Stimulated activated CD4-positive, alpha-beta T cell treated with anti-CD3 and anti-CD28 coated beads, Interleukin-12 subunit alpha, Interleukin-12 subunit beta, amount 100 ng/mL, for 24 hours (primary cell): ENCODE measurements at regions not wholly inside any gene's neighbourhood (a gene's known extent, or its start where the extent isn't known, plus 50 kb on each side); places are given as distances from the start of the nearest gene placed in this dataset.

Source experiments
- DNase-seq, 2 experiments: peaks; one replicate each; pipeline ENCODE4 v3.0.0-alpha.2; 2020; ENCODE audit warnings: low read depth in 2 of 2

DNA sequence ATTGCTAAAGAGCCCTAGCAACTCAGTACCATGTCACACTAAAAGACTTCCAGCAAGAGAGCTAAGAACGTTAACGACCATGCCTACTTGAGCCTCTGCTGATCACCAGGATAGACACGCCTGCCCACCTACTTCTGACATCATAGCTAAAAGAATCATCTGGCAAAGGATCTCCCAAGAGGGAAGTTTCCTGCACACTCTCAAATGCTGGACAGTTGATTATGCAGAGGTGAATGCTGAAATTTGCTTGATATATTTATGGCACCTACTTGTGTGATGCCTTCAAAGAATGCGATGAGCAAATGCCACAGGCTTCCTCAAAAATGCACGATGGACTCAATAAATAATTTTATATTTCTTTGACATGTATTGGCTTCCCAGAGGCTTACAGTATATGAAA, 113.6 kb downstream of the GALC start:
- DNase-seq = no peak

DNA sequence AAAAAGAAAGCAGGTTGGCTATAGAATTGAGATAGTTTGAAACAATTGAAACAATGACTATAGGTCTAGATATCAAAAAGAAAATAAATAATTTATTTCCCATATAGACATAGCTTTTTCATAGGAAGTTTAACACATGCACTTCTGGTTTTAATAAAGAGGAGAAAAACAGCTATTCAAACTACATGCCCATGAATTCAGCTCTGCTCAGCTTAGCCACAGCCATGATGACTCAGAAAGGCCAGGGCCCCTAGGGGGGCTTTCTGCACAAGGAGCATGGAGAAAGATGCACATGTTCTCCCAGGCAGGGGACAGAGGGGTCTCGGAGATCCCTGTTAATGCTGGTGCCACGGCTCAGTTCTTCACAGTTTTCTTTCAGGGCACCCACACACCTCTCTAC, 114.0 kb downstream of the GALC start:
- no peak for DNase-seq

DNA sequence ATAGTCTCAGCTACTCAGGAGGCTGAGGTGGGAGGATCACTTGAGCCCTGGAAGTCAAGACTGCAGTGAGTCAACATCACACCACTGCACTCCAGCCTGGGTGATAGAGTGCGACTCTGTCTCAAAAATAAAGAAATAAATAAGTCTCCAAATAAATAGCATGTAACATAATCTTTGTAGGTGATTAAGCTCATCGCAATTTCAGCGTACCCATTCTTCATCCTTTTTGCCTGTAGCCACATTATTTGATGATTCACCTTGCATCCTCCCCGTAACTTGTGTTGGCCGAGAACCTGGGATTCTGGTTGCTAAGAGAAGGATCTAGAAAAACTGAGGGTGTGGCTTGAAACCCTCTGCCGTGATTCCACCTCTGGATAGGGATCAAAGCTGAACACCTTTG, 115.1 kb downstream of the GALC start:
- DNase-seq = no peak

DNA sequence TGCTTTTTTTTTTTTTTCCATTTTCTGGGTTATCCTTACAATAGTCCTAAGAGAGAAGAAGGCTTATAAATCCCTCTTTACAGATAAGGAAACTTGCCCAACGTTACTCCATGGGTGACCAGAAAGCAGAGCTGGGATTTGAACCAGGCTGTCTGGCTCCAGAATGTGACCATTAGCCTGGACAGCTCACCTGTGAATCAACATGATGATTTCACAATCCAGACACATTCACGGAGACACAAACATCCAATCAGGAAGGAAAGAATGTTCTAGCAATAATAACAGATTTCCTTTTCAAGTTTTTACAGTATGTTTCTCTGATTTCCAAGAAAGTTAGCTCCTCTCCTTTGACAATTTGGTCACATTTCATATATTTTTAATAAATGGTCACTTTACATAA, 118.3 kb downstream of the GALC start:
- no peak for DNase-seq

DNA sequence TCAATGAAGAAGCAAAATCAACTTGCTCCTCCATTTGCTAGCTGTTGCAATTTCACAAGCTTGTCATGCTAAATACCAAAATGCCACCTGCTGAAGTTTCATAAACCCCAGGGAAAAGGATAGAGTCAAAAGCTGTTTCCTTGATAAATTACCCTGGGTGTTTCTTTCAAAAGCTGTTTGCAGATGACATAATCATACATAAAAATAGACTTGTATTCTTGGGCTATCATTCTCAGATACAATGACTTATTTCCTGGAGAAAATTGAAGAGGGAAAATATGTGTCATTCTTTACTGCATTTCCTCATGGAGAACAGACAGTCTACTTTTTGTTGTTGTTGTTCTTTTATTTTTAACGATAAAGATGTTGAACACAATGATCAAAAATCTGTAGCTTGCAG, 119.2 kb downstream of the GALC start:
- no peak for DNase-seq

DNA sequence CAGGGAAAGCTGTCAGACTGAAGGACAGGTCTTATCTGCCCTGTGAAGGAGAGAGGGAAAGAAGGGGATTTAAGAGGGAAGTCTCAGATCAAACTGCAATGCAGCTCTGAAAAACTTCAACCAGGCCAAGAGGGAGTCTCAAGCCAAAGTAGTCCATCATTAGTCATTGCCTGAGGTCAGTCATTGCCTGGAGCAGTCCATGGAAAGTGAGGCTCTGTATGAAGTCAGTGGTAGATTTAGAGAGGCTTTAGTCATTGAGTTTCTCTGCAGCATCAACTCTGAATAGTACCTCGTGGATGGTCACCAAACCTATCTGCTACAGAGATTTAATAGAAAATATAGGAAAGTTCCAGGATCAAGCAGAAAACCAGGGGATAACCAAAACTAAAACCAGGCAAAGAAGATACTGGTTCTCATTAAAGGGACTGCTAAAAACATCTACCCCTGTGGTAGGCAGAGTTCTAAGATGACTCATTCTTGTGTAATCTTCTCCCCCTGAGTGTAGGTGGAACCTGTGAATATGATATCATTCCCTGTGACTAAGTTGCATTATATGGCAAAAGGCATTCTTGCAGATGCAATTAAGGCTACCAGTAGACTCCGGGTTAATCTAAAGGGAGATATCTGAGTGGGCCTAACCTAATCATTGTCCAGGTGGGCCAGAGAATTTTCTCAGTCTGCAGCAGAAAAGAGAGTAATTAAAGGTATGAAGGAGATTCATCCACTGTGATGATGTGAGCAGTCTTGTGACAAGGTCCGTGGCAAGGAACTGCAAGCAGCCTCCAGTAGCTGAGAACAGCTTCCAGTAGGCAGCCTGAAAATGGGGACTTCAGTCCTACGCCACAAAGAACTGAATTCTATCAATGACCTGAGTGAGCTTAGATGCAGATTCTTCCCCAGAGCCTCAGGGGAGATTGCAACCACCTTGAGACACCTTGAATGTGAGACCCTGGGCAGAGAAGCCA, 123.1 kb downstream of the GALC start:
- DNase-seq = no peak

DNA sequence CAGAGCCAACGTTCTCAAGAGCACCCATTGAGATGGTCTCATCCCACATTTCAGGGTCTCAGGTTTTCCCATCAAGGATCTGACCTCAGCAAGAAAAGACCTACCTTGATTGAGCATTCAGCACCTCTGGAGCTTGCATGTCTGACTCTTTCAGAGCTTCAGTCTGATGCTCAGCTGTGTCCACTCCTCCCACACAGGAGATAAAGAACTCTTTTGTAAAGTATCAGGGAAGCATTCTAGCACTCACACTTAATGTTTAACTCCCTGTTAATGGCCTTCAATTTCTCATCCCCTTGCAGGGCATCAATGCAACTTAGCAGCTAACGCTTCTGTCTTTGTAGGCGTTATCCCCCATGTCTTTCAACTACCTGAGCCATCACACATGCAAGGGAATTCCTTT, 124.1 kb downstream of the GALC start:
- DNase-seq = no peak

DNA sequence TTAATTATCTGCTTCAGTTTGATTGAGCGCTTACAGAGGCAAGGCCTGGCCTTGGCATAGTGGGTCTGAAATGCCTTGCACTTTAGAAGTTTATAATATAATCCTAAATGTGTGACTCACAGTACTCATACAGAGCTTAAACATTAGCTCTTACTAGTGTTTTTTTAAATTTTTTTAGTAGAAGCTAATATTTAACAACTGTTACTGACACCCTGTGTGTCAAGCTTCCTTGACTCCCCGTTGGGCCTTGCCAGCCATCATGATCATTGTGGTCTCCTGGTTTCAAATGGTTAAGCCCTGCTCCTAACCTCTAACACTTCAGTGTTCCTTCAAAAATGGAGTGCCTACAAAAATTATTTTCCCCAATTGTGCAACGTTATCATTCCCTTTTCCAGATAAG, 126.9 kb downstream of the GALC start:
- no peak for DNase-seq

DNA sequence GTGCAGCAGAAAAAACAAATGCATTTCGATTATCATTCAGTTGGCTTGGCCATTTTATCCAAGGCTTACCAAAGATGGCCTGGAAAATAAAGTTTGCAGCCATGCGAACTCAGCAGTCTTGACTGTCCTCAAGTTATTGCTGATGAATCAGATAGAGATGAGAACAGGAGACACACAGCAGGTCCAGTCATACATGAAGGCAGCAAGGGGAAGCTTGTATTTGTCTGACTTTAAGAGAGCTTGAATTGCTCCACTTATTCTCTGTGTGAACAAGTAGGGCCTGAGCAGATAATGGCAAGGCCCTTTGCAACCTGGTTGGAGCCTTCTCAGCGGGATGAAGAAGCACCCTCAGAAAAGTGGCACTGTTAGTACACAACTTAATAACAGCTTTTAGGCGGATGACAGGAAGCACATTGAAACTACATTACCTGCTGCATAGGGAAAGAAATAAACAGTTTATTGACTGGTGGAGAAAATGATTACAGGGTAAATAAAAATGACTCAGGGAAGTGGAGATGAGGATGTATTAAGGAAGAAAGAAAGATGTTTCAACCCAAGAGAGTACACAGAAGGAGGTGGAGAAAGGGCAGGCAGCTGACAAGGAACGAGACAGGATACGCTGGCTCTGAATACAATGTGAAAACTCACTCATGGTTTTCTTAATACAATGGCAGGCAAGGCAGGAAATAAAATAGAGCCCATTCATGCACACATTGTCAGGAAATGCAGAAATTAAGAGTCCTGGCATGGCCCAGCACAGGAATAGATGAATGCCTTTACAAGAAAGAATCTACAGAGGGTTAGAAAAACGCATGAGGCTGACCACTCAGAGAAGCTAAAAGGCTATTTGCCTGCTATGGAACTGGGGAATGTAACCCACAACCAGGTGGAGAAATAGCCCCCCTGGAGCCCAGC, 128.4 kb downstream of the GALC start:
- DNase-seq = no peak

DNA sequence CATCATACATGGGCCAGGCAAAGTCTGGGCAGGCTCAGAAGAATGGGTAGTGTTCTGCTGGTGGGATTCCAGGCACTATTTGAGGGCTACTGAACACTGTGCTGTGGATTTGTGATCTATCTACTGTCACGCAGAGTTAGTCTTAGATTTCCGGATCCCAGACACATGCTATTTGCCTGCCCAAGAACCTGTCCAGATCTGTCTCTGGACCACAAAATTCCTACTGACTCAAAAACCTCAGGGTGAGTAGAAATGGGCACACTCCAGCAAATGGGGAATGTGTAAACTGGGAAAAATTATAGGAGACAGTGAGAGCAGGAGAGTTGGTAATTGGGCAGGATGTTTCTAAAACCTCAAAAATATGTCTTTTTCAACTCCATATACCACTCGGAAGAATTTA, 129.9 kb downstream of the GALC start:
- no peak for DNase-seq

DNA sequence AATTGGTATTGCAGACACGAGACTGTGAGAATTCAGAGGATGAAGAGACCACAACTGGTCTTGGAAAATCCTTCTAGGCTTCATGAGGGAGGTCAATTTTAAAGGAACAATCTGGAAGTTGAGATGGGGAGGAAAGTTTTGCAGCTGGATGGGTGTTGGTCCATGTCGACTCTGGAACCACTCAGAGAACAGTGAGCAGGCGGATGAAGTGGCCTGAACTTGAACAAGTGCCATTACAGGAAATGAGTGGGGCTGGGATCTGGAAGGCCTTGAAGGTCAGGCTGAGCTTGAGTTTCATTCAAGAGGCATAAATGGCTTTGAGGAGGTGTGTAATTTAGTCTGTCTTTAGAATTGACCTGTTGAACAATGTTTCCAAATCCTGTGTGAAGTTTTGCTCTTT, 140.9 kb downstream of the GALC start:
- no peak for DNase-seq

DNA sequence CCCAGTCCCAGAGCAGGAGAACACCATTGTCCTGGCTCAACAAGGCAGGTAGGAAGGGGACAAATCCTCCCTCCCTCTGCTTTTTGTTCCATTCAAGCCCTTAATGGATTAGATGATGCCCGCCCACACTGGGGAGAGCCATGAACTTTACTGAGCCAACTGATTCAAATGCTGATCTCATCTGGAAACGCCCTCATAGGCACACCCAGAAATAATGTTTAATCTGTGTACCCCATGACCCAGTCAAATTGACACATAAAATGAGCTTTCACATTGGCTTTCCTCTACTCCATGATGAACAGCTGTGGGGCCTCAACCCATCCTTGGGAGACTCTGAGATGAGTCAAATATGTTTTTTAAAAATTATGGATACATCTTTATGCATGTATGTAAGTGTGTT, 141.8 kb downstream of the GALC start:
- DNase-seq = no peak

DNA sequence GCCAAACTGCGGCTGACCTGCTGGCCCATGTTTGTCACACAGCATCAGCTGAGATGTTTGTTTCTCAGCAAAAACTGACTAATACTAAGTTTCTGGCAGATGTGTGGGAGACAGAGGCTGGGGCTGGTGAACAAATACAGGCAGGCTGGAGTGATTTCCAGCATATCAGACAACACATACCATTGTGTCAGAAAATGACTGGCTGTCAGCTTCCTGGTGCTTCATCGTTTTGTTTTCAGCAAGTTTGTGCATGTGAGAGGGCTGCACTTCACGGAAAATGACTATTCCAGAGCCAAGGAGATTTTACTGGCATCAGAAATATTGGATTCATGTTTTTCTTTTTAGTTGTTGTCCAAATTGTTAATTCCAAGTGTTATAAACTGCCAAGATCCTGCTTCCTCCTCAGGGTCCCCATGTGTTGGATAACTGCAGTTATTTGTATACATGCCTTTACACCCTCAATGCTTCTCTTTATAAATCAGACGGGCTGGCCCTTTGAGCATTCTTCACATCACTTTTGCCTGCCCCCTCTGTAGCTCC, 145.7 kb downstream of the GALC start:
- DNase-seq = no peak

DNA sequence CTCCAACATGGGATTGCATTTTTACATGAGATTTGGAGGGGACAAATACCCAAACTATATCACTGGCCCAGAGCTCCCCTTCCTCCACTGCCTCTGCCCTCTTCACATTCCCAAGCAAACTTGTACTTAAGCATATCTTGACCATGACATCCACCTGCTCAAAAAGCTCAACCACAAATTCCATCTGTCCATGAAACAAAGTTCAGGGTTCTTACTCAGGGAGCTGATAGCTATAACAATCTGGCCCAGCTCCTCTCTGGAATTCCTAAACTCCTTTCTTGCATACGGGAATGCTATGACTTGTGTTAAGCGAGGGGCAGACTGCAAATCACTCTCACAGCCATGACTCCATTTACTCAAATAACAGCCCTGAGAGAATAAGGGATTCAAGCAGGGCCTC, 152.1 kb downstream of the GALC start:
- no peak for DNase-seq

DNA sequence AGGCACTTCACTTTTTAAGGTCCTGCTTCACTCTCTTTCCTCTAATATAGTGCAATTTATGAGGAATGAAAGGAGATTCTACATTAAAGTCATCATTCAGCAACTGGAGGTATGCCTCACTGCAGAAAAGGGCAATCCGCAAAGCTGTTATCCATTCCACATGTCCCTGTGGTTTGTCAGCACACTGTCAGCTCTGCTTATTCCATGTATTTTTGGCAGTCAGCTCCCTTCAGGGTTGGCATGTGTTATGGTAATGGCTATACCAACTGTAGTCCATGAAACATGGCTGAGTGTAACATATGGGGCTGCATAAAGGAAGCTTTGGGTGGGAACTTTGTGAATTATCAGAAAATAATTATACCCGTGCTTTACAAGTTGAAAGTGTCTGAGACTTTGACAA, 154.1 kb downstream of the GALC start:
- no peak for DNase-seq

DNA sequence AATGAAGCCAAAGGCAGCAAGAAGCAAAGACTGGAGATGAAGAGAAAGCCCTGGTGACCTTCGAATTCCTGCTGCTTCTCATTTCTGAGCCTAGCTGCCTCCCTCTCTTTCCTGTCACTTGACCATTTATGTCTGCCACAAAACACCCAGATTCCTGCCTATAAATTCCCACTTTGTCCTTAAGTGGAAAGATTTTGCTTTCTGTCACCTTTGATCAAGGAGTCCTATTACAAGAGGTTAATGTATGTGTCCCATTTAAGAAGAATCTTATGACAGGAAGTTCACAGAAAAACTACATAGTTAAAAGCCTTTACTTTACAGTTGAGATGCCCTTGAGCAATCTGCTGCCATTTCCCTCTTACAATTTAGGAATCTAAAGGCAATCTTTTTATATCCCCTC, 155.7 kb downstream of the GALC start:
- DNase-seq = no peak

DNA sequence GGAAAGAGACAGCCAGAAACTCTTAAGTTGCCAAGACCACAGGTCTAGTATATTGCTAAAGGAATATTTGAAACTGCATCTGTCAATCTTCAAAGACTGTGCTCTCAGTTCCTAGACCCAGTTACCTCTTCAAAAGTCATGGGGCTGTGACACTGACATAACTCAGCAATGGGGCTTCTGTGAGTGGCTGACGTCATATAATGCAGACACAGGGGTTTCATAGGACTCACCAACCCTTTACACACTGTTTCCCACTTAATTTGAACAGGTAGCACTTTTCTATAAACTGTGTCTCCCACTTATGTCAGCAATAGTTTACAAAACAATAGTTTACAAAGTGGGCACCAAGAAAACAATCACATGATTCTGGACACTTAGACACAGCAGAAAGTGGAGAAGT, 158.4 kb downstream of the GALC start:
- DNase-seq = no peak

DNA sequence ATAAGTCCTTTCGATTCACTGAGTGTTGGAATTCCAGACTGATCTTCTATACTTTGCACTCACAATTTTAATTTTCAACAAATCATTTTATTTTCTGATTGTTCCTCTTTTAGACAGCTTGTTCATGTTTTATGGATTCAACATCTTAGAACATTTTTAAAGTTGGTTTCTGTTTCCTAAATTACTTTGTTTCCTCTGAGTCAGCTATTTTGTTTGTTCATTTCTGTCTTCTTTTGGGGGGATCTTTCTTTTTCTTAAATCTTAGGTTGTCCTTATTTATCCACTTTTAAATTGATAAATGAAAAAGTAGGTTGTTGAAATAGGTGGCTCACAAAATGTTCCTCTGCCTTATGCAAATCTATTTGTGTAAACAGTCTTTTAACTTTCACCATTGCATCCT, 160.0 kb downstream of the GALC start:
- DNase-seq = no peak

DNA sequence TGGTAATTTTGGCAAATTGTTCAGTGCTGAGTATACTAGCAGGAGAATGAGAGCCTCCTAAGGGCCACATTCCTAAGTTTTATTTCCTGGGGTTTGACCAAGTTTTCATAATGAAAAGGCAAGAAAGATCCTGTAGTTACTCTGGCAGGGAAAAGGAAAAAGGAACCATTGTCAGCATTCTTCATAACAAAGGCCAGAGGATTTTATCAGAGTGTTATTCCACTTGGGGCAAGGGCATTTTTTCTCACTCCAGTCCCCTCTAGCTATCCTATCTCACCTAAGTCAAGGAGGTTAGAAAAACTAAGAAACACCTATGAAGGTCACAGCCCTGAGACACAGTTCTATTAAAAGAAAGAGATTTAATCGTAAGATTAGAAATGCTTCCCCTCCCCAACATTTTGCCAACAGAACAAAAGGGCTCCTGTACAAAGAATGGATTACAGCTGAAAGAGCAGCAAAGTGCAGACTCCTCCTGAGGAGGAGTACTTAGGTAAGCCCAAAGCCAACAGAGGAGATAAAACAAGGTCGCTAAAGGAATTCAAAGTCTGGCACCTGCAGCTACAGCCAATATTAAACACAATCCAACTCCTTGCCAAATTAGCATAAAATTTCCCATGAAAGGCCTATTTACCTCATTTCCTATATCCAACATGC, 162.4 kb downstream of the GALC start:
- DNase-seq = no peak

DNA sequence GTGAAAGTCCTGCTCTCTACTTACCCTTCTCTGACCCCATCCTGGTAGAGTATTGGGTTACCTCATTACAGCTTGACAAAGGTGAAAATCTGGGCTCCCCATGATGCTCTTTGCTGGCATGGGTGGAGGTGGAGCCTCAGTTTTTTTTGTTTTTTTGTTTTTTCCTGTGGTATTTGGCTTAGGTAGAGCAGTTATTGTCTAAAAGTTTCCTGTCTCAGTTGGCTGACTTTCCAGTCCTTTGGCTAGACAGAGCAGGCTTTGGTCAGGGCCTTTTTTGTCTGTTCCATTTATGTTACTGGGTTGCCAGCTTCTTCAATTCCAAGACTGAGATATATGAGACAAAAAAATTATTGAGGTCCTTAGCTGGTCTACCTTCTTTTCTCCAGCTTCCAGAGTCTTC, 163.4 kb downstream of the GALC start:
- no peak for DNase-seq

DNA sequence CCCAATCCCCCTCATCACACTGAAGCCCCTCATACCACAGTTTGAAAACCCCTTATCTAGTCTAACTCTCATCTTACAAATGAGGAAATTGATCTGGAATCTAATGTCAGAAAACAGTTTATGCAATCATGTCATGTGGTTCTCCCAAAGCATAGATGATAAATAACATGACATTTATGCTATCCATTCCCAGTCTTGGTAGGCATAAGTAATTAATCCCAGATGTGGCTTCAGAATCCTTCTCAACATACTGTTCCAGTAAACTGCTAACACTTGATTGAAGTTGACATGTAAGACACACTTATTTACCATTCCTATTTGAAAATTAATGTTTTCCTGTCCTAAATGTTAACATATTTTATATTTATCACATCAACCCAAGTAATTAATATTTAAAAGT, 168.7 kb downstream of the GALC start:
- DNase-seq = no peak

DNA sequence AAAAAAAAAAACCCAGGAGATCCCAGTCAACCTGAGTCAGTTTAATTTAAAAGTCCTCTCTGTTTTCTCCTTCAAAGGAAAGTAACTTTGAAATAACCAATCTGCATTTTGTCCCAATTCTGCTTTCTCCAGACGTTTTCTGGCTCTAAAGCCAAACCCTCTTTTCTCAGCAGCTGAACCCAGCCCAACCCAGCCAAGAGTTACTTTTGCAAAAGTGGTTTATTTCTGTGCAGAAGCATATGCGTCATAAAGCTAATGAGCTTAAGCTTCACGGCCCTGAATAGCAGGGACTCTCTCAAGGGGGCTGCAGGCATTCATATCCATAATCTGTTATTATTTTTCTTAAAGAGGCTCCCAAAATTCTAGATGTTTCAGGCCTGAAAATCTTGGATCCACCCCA, 176.6 kb downstream of the GALC start:
- DNase-seq = no peak
